Stomach smooth muscle (tissue), 2 donors: ENCODE measurements at regions not wholly inside any gene's neighbourhood (a gene's known extent, or its start where the extent isn't known, plus 50 kb on each side); places are given as distances from the start of the nearest gene placed in this dataset.

Experiments used
- H3K27ac ChIP-seq: one replicate; pipeline ENCODE4 v1.7.0; 2013; ENCODE audit warnings: mild to moderate bottlenecking, low read length, inconsistent platforms
- H3K27me3 ChIP-seq, 2 donors: one replicate each; pipeline ENCODE4 v1.7.0; 2013; ENCODE audit warnings: low read length in 2 of 2; ENCODE audit not compliant: insufficient read depth in 2 of 2, control insufficient read depth in 1 of 2
- H3K36me3 ChIP-seq, 2 donors: one replicate each; pipeline ENCODE4 v1.7.0; 2013; ENCODE audit warnings: low read length in 2 of 2; ENCODE audit not compliant: control insufficient read depth in 2 of 2, insufficient read depth in 2 of 2
- H3K4me1 ChIP-seq: one replicate; pipeline ENCODE4 v1.7.0; 2013; ENCODE audit warnings: low read length; ENCODE audit not compliant: control insufficient read depth, insufficient read depth
- H3K4me3 ChIP-seq, 2 donors: one replicate each; pipeline ENCODE4 v1.7.0; 2013; ENCODE audit warnings: low read length in 2 of 2
- H3K9ac ChIP-seq, 2 donors: one replicate each; pipeline ENCODE4 v1.7.0; 2013; ENCODE audit warnings: low read length in 2 of 2, mild to moderate bottlenecking in 1 of 2
- H3K9me3 ChIP-seq, 2 donors: one replicate each; pipeline ENCODE4 v1.7.0; 2013; ENCODE audit warnings: low read length in 2 of 2; ENCODE audit not compliant: control insufficient read depth in 2 of 2
- donor health status: healthy.
- donor health status: Pancreatic carcinoma.

- Histone ChIP-seq H3K36me3 (no peaks in the 10 kb centered on the region), H3K9ac (no peak overlapping the region), H3K27me3 (no peaks in the 10 kb centered on the region), H3K4me1 (no peaks in the 10 kb centered on the region), H3K9me3 (no peaks in the 10 kb centered on the region), H3K4me3 (no peak overlapping the region), H3K27ac (no peak overlapping the region)
These were observed 321.8 kb upstream of the E2F7 start for GRCh38 chr12:77387214-77387613.

GRCh38 chr12:77384941-77385340 lies 319.6 kb upstream of the E2F7 start:
- no peaks in the 10 kb centered on the region for H3K4me1 ChIP-seq
- no peak overlapping the region for H3K9ac ChIP-seq
- H3K36me3 ChIP-seq: no peaks in the 10 kb centered on the region
- no peaks in the 10 kb centered on the region for H3K27me3 ChIP-seq
- no peak overlapping the region for H3K4me3 ChIP-seq
- H3K27ac ChIP-seq: no peak overlapping the region
- no peaks in the 10 kb centered on the region for H3K9me3 ChIP-seq

- Histone ChIP-seq H3K27me3 (no peaks in the 10 kb centered on the region), H3K4me3 (no peak overlapping the region), H3K36me3 (no peaks in the 10 kb centered on the region), H3K9me3 (no peaks in the 10 kb centered on the region), H3K27ac (no peak overlapping the region), H3K9ac (no peak overlapping the region), H3K4me1 (no peaks in the 10 kb centered on the region)
These were observed 316.9 kb upstream of the E2F7 start for GRCh38 chr12:77382096-77382742.

GRCh38 chr12:77377622-77378021 lies 312.3 kb upstream of the E2F7 start:
- Histone ChIP-seq H3K9ac (no peak overlapping the region), H3K27me3 (no peaks in the 10 kb centered on the region), H3K4me1 (no peaks in the 10 kb centered on the region), H3K4me3 (no peak overlapping the region), H3K36me3 (no peaks in the 10 kb centered on the region), H3K27ac (no peak overlapping the region), H3K9me3 (no peaks in the 10 kb centered on the region)

GRCh38 chr12:77377116-77377515 lies 311.7 kb upstream of the E2F7 start:
- Histone ChIP-seq H3K9me3 (no peaks in the 10 kb centered on the region), H3K27ac (no peak overlapping the region), H3K27me3 (no peaks in the 10 kb centered on the region), H3K36me3 (no peaks in the 10 kb centered on the region), H3K9ac (no peak overlapping the region), H3K4me3 (no peak overlapping the region), H3K4me1 (no peaks in the 10 kb centered on the region)

- H3K9me3 ChIP-seq: no peaks in the 10 kb centered on the region
- H3K27me3 ChIP-seq: no peaks in the 10 kb centered on the region
- no peak overlapping the region for H3K9ac ChIP-seq
- no peak overlapping the region for H3K4me3 ChIP-seq
- H3K36me3 ChIP-seq: no peaks in the 10 kb centered on the region
- H3K27ac ChIP-seq: no peak overlapping the region
- H3K4me1 ChIP-seq: no peaks in the 10 kb centered on the region
These were observed 309.3 kb upstream of the E2F7 start for GRCh38 chr12:77374673-77375072.

- no peak overlapping the region for H3K27ac ChIP-seq
- H3K4me1 ChIP-seq: no peaks in the 10 kb centered on the region
- H3K9ac ChIP-seq: no peak overlapping the region
- H3K27me3 ChIP-seq: no peaks in the 10 kb centered on the region
- H3K9me3 ChIP-seq: no peaks in the 10 kb centered on the region
- H3K4me3 ChIP-seq: no peak overlapping the region
- H3K36me3 ChIP-seq: no peaks in the 10 kb centered on the region
These were observed 307.1 kb upstream of the E2F7 start for GRCh38 chr12:77372494-77372893.

GRCh38 chr12:77372026-77372425 lies 306.7 kb upstream of the E2F7 start:
- no peaks in the 10 kb centered on the region for H3K9me3 ChIP-seq
- H3K4me1 ChIP-seq: no peaks in the 10 kb centered on the region
- H3K4me3 ChIP-seq: no peak overlapping the region
- no peaks in the 10 kb centered on the region for H3K27me3 ChIP-seq
- H3K27ac ChIP-seq: no peak overlapping the region
- H3K36me3 ChIP-seq: no peaks in the 10 kb centered on the region
- H3K9ac ChIP-seq: no peak overlapping the region

- no peaks in the 10 kb centered on the region for H3K27me3 ChIP-seq
- H3K9me3 ChIP-seq: no peaks in the 10 kb centered on the region
- H3K4me1 ChIP-seq: no peaks in the 10 kb centered on the region
- H3K27ac ChIP-seq: no peak overlapping the region
- no peak overlapping the region for H3K4me3 ChIP-seq
- H3K36me3 ChIP-seq: no peaks in the 10 kb centered on the region
- no peak overlapping the region for H3K9ac ChIP-seq
These were observed 303.0 kb upstream of the E2F7 start for GRCh38 chr12:77368379-77368778.

GRCh38 chr12:77366616-77367015 lies 301.2 kb upstream of the E2F7 start:
- no peaks in the 10 kb centered on the region for H3K27me3 ChIP-seq
- no peaks in the 10 kb centered on the region for H3K36me3 ChIP-seq
- no peaks in the 10 kb centered on the region for H3K9me3 ChIP-seq
- no peak overlapping the region for H3K27ac ChIP-seq
- no peak overlapping the region for H3K9ac ChIP-seq
- no peak overlapping the region for H3K4me3 ChIP-seq
- H3K4me1 ChIP-seq: no peaks in the 10 kb centered on the region

GRCh38 chr12:77364400-77364799 lies 299.0 kb upstream of the E2F7 start:
- no peaks in the 10 kb centered on the region for H3K36me3 ChIP-seq
- H3K27ac ChIP-seq: no peak overlapping the region
- no peaks in the 10 kb centered on the region for H3K4me1 ChIP-seq
- no peak overlapping the region for H3K9ac ChIP-seq
- H3K27me3 ChIP-seq: no peaks in the 10 kb centered on the region
- no peak overlapping the region for H3K4me3 ChIP-seq
- H3K9me3 ChIP-seq: no peaks in the 10 kb centered on the region
